GM18909 (cell line): ENCODE measurements at regions not wholly inside any gene's neighbourhood (a gene's known extent, or its start where the extent isn't known, plus 50 kb on each side); places are given as distances from the start of the nearest gene placed in this dataset.
"Not testable (repeated sequence)": the region's sequence is repeated elsewhere in the genome, so short reads cannot be mapped to it uniquely, and the experiment has no call there.

Source experiments
- ATAC-seq: cut with Tn5 transposase; IDR thresholded peaks from one replicate; pipeline ENCODE4 v1.9.1; 2021; ENCODE audit warnings: mild to moderate bottlenecking; ENCODE audit not compliant: unreplicated experiment, poor library complexity

- ATAC-seq = no peak
Measured at GRCh38 chr5:62190173-62190572, 115.8 kb upstream of the KIF2A start.

GRCh38 chr5:62190931-62191330 lies 115.1 kb upstream of the KIF2A start:
- no peak for ATAC-seq

- ATAC-seq = no peak
Measured at GRCh38 chr5:62192958-62193357, 113.0 kb upstream of the KIF2A start.

DNA sequence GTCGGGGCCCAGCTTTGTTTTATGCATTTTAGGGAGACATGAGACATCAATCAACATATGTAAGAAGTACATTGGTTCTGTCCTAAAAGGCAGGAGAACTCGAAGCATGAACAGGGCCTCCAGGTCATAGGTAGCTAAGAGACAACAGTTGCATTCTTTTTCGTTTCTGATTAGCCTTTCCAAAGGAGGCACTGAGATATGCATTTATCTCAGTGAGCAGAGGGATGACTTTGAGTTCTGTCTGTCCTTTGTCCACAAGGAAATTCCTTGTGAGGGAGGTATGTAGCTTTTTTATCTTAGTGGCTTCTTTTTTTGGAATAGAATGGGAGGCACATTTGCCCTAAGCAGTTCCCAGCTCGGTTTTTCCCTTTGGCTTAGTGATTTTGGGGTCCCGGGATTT lies 109.5 kb upstream of the KIF2A start:
- ATAC-seq = not testable (repeated sequence)

DNA sequence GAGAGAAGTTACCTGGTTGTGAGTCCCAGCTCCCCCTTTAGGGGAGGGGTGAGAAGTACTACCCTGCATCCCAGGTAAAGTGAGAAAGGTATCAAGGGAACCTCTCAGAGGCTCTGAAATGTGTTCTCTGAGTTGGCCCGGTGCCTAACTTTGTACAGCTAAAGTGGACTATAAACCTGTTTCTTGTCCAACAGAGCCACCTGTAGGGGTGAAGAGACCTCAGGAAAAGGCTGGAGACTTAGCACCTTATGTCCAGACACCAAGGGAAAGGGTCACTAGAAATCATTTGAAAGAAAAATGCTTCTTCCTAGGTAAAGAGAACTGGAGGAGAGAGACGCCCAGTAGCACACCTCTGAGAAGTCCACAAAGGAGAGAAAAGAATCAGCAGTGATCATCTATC lies 108.3 kb upstream of the KIF2A start:
- no peak for ATAC-seq

GRCh38 chr5:62198421-62198820 lies 107.6 kb upstream of the KIF2A start:
- ATAC-seq = no peak

GRCh38 chr5:62199792-62200716 lies 106.0 kb upstream of the KIF2A start:
- ATAC-seq = no peak

DNA sequence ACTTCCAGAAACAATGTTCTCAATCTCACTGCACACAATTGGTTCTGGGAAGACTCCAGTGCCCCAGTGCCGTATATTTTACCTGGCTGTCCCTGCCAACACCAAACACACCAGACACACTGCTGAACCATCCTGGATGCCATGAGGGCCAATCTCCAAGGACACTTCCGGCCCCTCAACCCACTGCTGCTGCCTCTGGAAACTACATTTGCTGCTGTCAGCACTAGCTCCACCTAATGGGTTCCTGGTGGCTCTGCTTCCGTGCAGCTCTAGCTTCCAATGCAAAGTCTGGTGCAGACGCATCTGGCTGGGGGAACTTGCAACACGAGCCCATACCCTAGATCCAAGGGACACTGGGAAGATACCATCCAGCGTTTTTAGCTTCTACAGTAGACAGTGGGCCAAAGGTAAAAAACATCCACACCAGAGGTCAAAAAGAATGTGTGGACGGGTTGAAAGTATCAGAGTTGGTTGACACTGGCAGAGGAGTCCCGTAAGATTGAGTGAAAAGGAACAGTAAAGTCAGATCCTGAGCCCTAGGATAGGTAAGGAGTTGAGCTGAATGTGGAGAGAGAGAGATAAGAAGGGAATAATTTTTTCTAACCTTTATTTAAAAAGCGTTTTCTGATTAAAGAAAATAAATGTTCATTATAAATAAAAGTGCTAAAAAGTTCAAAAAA lies 99.7 kb upstream of the KIF2A start:
- ATAC-seq = no peak

DNA sequence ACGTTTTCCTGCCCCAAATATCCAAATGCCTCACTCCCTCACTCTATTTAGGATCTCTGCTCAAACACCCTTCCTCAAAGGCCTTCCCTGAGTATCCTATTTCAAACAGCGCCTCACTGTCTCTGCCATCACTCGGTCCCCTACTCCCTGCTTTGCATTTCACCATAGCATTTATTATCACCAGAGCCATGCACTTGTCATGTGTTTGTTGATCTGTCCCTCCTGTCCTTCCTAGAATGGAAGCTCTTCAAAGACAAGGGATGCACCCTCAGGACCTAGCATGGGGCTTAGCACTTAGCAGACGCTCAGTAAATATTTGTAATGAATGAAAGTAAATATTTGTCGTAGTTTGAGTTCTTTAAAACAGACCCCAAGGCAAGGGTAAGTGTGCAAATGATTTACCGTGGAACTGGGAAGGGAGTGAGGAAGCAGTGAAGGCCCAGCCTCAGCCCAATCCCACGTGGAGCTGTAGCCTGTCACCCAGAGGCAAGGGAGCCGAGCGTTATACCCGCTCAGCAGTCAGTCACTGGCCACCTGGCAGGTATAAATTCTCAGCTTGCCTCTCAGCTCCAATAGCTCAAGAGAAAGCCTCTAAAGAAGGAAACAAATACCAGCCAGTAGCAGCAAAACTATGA lies 97.7 kb upstream of the KIF2A start:
- no peak for ATAC-seq

GRCh38 chr5:62211405-62211804 lies 94.6 kb upstream of the KIF2A start:
- no peak for ATAC-seq

- no peak for ATAC-seq
Measured at GRCh38 chr5:62212648-62213047, 93.4 kb upstream of the KIF2A start.

DNA sequence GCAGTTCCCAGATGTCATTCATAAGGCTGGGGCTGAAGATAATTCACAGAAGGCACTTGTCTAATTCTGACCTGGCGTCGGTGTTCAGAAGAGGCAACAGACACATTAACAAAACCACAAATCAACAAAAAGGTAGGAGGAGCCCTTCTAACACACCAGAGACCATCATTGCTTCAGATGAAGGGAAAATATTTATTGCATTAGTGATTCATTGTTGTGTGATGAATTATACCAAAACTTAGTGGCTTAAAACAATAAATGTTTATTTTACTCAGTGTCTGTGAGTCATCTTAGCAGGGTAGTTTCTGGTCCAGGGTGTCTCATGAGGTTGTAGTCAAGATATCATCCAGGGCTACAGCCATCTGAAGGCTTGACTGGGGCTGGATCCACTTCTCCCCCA lies 91.3 kb upstream of the KIF2A start:
- no peak for ATAC-seq

DNA sequence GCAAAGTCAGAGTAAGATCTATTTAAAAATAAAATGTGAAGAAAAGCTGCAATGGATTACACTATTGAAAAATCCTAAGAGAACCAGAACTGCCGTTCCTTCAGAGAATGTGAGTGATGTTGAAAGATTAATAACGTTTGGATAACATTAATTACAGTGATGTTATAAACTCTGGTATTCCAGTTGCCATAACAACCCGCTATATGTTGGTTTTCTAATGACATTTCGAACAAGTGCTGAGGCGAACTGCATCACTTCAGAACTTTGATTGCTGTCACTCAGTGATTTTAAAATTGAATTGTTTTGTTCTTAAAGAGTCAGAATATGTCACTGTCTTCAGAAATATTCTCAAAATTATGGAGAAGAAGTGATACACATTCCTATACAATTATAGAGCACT lies 89.4 kb upstream of the KIF2A start:
- ATAC-seq = not testable (repeated sequence)

- not testable (repeated sequence) for ATAC-seq
Measured at GRCh38 chr5:62217095-62217494, 88.9 kb upstream of the KIF2A start.

DNA sequence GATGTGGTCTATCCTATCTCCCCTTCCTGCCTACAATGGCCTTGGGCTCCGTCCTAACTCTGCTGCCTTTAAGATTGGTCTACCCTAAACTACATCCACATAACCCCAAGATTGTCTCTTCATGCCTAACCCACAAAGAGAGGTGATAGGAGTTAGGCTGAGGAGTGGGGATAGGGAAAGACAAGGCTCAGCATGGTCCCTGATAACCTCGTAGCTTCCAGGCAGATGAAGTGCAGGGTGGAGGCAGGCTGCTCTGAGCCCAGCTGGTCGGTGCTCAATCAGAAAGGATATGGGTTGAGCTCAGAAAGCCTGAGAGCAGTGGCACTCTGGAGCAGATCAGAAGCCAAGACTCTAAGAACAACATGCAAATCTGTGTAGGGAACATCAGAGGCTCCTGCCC lies 87.1 kb upstream of the KIF2A start:
- not testable (repeated sequence) for ATAC-seq

DNA sequence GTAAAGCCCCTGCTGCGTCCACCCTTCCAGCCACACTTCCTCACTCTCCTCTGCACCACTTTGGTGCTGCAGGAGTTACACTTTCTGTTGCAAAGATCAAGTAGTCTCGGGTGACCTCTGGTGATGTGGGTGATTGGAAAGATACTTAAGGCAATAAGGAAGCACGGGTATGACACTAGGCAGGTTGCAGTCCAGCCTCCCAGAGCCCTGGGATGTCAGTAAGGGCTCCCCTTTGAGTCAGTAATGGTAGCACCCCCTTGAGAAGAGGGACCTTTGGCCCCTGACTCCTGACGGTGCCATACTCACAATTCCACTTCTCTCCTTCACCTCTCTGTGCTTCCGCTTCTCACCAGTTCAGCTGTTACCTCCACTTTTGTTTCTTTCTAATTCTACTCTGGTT lies 84.1 kb upstream of the KIF2A start:
- ATAC-seq = not testable (repeated sequence)

DNA sequence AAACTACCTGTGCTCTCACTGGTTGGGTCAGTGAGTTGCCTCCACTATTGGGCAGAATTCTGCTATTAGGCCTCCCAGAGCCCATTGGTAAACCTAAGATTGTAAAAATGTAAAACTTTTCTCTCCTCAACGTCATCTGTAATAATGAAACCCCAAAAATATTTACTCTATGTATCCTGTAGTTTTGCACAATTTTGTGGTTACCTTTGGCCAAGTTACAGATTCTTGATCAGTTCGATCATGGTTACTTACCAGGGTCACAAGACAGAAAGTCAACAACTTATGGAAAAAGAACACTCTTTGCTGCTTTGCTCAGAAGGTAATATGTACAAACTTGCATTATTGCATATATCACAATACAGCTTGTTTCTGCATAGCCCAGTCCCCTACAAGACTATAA lies 83.7 kb upstream of the KIF2A start:
- not testable (repeated sequence) for ATAC-seq

- peak; percentile 94 for ATAC-seq
Measured at GRCh38 chr5:62223312-62223670, 82.7 kb upstream of the KIF2A start.

- ATAC-seq = not testable (repeated sequence)
Measured at GRCh38 chr5:62224987-62225601, 80.9 kb upstream of the KIF2A start.

DNA sequence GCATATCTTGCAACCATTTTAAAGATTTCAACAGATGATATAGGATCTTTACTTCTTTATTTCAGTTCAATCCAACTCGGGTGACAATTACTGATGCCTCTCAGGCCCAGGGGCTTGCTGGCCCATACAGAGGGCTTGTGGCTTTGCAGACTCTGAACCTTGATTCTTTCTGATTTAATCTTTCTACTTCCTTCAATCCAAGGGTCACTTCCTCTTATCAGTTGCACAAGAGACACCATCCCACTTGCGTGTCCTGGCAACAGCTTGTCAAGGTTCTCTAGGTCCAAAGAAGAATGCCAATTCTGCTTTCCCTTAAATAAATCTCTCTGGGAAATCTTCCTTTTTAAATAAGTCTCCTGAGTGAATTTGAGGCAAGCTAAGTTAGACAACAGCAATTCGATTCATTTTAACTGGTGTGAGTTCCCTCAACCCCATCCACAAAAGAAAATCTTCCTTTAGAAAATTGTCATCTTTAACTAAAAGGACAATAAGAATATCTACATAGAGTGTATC lies 75.1 kb upstream of the KIF2A start:
- not testable (repeated sequence) for ATAC-seq

DNA sequence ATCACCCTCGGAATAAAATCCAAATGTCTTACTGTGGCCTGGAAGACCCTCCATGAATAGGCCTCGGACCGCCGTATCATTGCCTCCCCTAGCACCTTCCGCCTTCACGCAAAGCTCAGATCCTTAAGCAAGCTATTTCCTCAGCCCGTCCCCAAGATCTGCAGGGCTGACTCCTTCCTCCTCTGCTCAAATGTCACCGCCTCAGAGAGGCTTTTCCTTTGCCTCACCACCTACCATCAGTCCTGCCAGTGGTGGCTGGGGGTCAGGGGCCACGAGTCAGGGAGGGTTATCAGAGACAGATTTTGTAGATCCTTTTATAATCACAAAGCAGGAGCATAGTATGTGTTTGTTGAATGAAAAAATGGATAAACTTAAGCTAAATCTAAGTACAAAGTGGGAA lies 74.4 kb upstream of the KIF2A start:
- no peak for ATAC-seq
